HG03060 (cell line): ENCODE measurements at regions not wholly inside any gene's neighbourhood (a gene's known extent, or its start where the extent isn't known, plus 50 kb on each side); places are given as distances from the start of the nearest gene placed in this dataset.

Source experiments
- ATAC-seq: cut with Tn5 transposase; IDR thresholded peaks from one replicate; pipeline ENCODE4 v1.9.1; 2021; ENCODE audit warnings: low read depth, moderate number of reproducible peaks; ENCODE audit not compliant: unreplicated experiment

GRCh38 chr5:107223066-107223465 lies 447.7 kb downstream of the EFNA5 start:
- no peak for ATAC-seq

GRCh38 chr5:107219993-107220392 lies 450.7 kb downstream of the EFNA5 start:
- no peak for ATAC-seq

- ATAC-seq = no peak
Observed at GRCh38 chr5:107218457-107219193, 452.1 kb downstream of the EFNA5 start.

GRCh38 chr5:107217721-107218130 lies 453.0 kb downstream of the EFNA5 start:
- no peak for ATAC-seq

GRCh38 chr5:107216587-107216986 lies 454.1 kb downstream of the EFNA5 start:
- ATAC-seq = no peak

- ATAC-seq = no peak
Observed at GRCh38 chr5:107215611-107216010, 455.1 kb downstream of the EFNA5 start.

- no peak for ATAC-seq
Observed at GRCh38 chr5:107213025-107213424, 457.7 kb downstream of the EFNA5 start.

GRCh38 chr5:107211630-107212029 lies 459.1 kb downstream of the EFNA5 start:
- ATAC-seq = no peak

- no peak for ATAC-seq
Observed at GRCh38 chr5:107208867-107209266, 461.9 kb downstream of the EFNA5 start.

- no peak for ATAC-seq
Observed at GRCh38 chr5:107204413-107204812, 466.3 kb downstream of the EFNA5 start.

- ATAC-seq = no peak
Observed at GRCh38 chr5:107203243-107203642, 467.5 kb downstream of the EFNA5 start.

GRCh38 chr5:107199756-107200155 lies 471.0 kb downstream of the EFNA5 start:
- ATAC-seq = no peak

GRCh38 chr5:107196500-107197059 lies 474.2 kb downstream of the EFNA5 start:
- no peak for ATAC-seq

GRCh38 chr5:107195890-107196395 lies 474.8 kb downstream of the EFNA5 start:
- ATAC-seq = no peak

- no peak for ATAC-seq
Observed at GRCh38 chr5:107184871-107185270, 485.9 kb downstream of the EFNA5 start.

GRCh38 chr5:107184066-107184465 lies 486.7 kb downstream of the EFNA5 start:
- no peak for ATAC-seq

GRCh38 chr5:107170620-107171019 lies 500.1 kb downstream of the EFNA5 start:
- no peak for ATAC-seq

- no peak for ATAC-seq
Observed at GRCh38 chr5:107169867-107170266, 500.9 kb downstream of the EFNA5 start.

GRCh38 chr5:107168848-107169752 lies 501.6 kb downstream of the EFNA5 start:
- ATAC-seq = no peak

GRCh38 chr5:107168086-107168485 lies 502.7 kb downstream of the EFNA5 start:
- no peak for ATAC-seq

- ATAC-seq = no peak
Observed at GRCh38 chr5:107165296-107165695, 505.4 kb downstream of the EFNA5 start.
